ENCODE measurements at regions not wholly inside any gene's neighbourhood (a gene's known extent, or its start where the extent isn't known, plus 50 kb on each side); places are given as distances from the start of the nearest gene placed in this dataset.

DNA sequence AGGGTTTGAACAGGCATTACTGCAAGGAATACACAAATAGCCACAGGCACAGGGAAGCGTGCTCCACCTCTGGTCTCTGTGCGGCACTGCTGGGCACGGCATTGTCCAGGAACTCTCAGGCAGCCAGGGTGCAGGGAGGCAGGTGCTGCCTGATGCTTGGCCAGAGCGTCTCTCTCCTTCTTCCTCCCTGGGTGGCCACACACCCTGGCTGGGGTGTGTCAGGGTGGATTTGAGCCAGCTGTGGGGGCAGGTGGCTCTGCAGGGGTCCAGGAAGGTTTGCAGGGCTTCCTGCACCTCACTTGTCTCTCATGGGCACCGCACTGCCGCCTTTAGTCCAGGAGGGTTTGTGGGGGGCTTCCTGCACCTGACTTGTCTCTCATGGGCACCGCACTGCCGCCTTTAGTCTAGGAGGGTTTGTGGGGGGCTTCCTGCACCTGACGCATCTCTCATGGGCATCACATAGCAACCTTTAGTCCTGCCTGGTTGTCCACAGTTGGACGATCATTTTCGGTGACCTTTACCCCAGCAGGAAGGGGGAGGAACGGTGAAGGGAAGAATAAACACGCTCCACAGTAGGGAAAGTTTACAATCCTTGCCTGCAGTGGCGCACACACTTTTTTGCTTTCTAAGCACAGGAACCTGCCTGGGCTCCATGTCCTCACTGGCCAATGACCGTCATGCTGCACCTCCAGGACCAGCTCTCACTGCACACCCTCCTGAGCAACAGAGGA lies 332.9 kb downstream of the EIPR1 start:
- TF ChIP-seq CTCF (IDR thresholded peaks at IDR 0.05; ENCODE audit: low read length) (no peak), EZH2 (IDR thresholded peaks at IDR 0.05; ENCODE audit: borderline replicate concordance, low read length) (no peak)
